HCT116 (cell line): ENCODE measurements at regions not wholly inside any gene's neighbourhood (a gene's known extent, or its start where the extent isn't known, plus 50 kb on each side); places are given as distances from the start of the nearest gene placed in this dataset.

Experiments
- ATAC-seq: fragments of 200-7000 bp; cut with Tn5 transposase; 2 replicates; pipeline ENCODE4 v1.9.1; 2020; ENCODE audit warnings: mild to moderate bottlenecking, moderate library complexity
- BruUV-seq: library from RNA; stranded (reverse); fragments of 400-500 nt; replicated peaks from 2 replicates; lab custom pipeline; 2021; lab: Mats Ljungman, UMichigan
- CTCF ChIA-PET: fragments of 300-600 bp; sonication (Branson Sonifier 250); formaldehyde crosslinking; loops from one replicate; lab custom pipeline; 2021; ENCODE audit warnings: antibody characterized with exemption; lab: Charles Lee
- POLR2A ChIA-PET: fragments of 300-600, 350-600 bp; sonication (Branson Sonifier 250); formaldehyde crosslinking; loops from one replicate; lab custom pipeline; 2021; ENCODE audit warnings: antibody characterized with exemption; lab: Charles Lee
- RAD21 ChIA-PET, 2 experiments: fragments of 300-600 bp; sonication (Branson Sonifier 250); formaldehyde crosslinking; loops; one replicate each; lab custom pipeline; 2023; ENCODE audit warnings: low total read pairs in 2 of 2; ENCODE audit not compliant: uncharacterized antibody in 2 of 2, unreplicated experiment in 2 of 2, low non-redundant PET in 1 of 2; lab: Charles Lee
- DNase-seq: peaks from one replicate; pipeline ENCODE4 v3.0.0-alpha.2; 2010; ENCODE audit warnings: low read depth, low spot score
- H2AFZ ChIP-seq: fragments of 200-600 bp; shearing (Covaris generic), sonication (generic); 2 replicates; pipeline ENCODE4 v1.6.1; 2017; ENCODE audit warnings: low read depth, mixed run types, mixed read lengths, antibody characterized with exemption, low read length; ENCODE audit not compliant: poor library complexity, severe bottlenecking
- H3K27ac ChIP-seq: 2 replicates; pipeline ENCODE4 v1.5.1; 2012; ENCODE audit warnings: low read depth, low read length
- H3K27me3 ChIP-seq: fragments of 200-600 bp; sonication (generic); 2 replicates; pipeline ENCODE4 v1.6.1; 2016; ENCODE audit warnings: mixed run types, low read length, mixed read lengths; ENCODE audit not compliant: insufficient read depth
- H3K36me3 ChIP-seq, 2 experiments: fragments of 200-500 bp in 1 of 2; fragments of 200-600 bp in 1 of 2; sonication (Bioruptor generic) in 1 of 2; sonication (generic) in 1 of 2; 2 replicates each; pipeline versions ENCODE4 v1.5.1 to v1.6.1; 2014 to 2016; ENCODE audit warnings: low read length in 2 of 2, inconsistent platforms in 1 of 2, mixed read lengths in 1 of 2, mixed run types in 1 of 2; ENCODE audit not compliant: insufficient read depth in 2 of 2, control insufficient read depth in 1 of 2
- H3K4me1 ChIP-seq, 2 experiments: fragments of 200-600 bp in 1 of 2; sonication (generic) in 1 of 2; 2 replicates each; pipeline versions ENCODE4 v1.5.1 to v1.6.1; 2012 to 2017; ENCODE audit warnings: low read length in 2 of 2, inconsistent platforms in 1 of 2, mild to moderate bottlenecking in 1 of 2, mixed read lengths in 1 of 2, mixed run types in 1 of 2, moderate library complexity in 1 of 2; ENCODE audit not compliant: insufficient read depth in 2 of 2, control insufficient read depth in 1 of 2
- H3K4me2 ChIP-seq: fragments of 200-600 bp; sonication (generic); 2 replicates; pipeline ENCODE4 v1.6.1; 2017; ENCODE audit warnings: mixed run types, low read length, mixed read lengths
- H3K4me3 ChIP-seq, 2 experiments: fragments of 200-600 bp in 1 of 2; sonication (generic) in 1 of 2; replicated peaks in 1 of 2; 2 replicates each; pipeline ENCODE4 v1.5.1; 2011 to 2016; ENCODE audit warnings: low read length in 2 of 2, control low read depth in 1 of 2, low read depth in 1 of 2, mild to moderate bottlenecking in 1 of 2, mixed read lengths in 1 of 2, mixed run types in 1 of 2
- H3K79me2 ChIP-seq: fragments of 200-600 bp; sonication (generic); 2 replicates; pipeline ENCODE4 v1.6.1; 2017; ENCODE audit warnings: mild to moderate bottlenecking, mixed run types, low read length, moderate library complexity, mixed read lengths; ENCODE audit not compliant: insufficient read depth
- H3K9ac ChIP-seq: fragments of 200-600 bp; sonication (generic); 2 replicates; pipeline ENCODE4 v1.6.1; 2016; ENCODE audit warnings: low read length, mixed read lengths
- H3K9me2 ChIP-seq: fragments of 200-600 bp; sonication (generic), shearing (Covaris generic); 2 replicates; pipeline ENCODE4 v1.6.1; 2017; ENCODE audit warnings: mixed run types, mild to moderate bottlenecking, moderate library complexity; ENCODE audit not compliant: insufficient read depth
- H3K9me3 ChIP-seq, 2 experiments: fragments of 200-500 bp in 1 of 2; fragments of 200-600 bp in 1 of 2; sonication (Bioruptor generic) in 1 of 2; sonication (generic) in 1 of 2; 2 replicates each; pipeline ENCODE4 v1.6.1; 2014 to 2017; ENCODE audit warnings: low read length in 2 of 2, mixed read lengths in 2 of 2, inconsistent platforms in 1 of 2, low read depth in 1 of 2, mild to moderate bottlenecking in 1 of 2, mixed run types in 1 of 2, moderate library complexity in 1 of 2; ENCODE audit not compliant: control insufficient read depth in 1 of 2, insufficient read depth in 1 of 2
- H4K20me1 ChIP-seq: fragments of 200-600 bp; sonication (generic), shearing (Covaris generic); 2 replicates; pipeline ENCODE4 v1.6.1; 2017; ENCODE audit warnings: mixed run types, mild to moderate bottlenecking, moderate library complexity; ENCODE audit not compliant: insufficient read depth
- ATF3 ChIP-seq: IDR thresholded peaks from 2 replicates; pipeline ENCODE4 v1.6.1; 2012
- CBX3 ChIP-seq: IDR thresholded peaks from 2 replicates; pipeline ENCODE4 v1.6.1; 2012; ENCODE audit warnings: low read depth
- CEBPB ChIP-seq: IDR thresholded peaks from 2 replicates; pipeline ENCODE4 v1.6.1; 2012; ENCODE audit warnings: low read depth
- EGR1 ChIP-seq: IDR thresholded peaks from 2 replicates; pipeline ENCODE4 v1.6.1; 2012; ENCODE audit warnings: low read depth
- EZH2phosphoT487 ChIP-seq: fragments of 200-600 bp; IDR thresholded peaks from 2 replicates; pipeline ENCODE4 v1.6.1; 2018; ENCODE audit warnings: antibody characterized with exemption, borderline replicate concordance
- FOSL1 ChIP-seq: IDR thresholded peaks from 2 replicates; pipeline ENCODE4 v1.6.1; 2012; ENCODE audit warnings: low read depth
- POLR2A ChIP-seq: IDR thresholded peaks from 2 replicates; pipeline ENCODE4 v1.7.0; 2011; ENCODE audit warnings: borderline replicate concordance; ENCODE audit not compliant: insufficient read depth, insufficient read length; ENCODE audit errors: extremely low read depth
- POLR2AphosphoS5 ChIP-seq: IDR thresholded peaks from 2 replicates; pipeline ENCODE4 v1.6.1; 2011; ENCODE audit warnings: mild to moderate bottlenecking, low read depth, low read length, moderate library complexity
- RAD21 ChIP-seq: IDR thresholded peaks from 2 replicates; pipeline ENCODE4 v1.6.1; 2012; ENCODE audit warnings: low read depth, mild to moderate bottlenecking
- SP1 ChIP-seq: IDR thresholded peaks from 2 replicates; pipeline ENCODE4 v1.6.1; 2012; ENCODE audit warnings: low read depth
- SRF ChIP-seq: IDR thresholded peaks from 2 replicates; pipeline ENCODE4 v1.6.1; 2012; ENCODE audit warnings: low read depth
- TCF7L2 ChIP-seq: IDR thresholded peaks from 2 replicates; pipeline ENCODE4 v1.7.0; 2011; ENCODE audit warnings: borderline replicate concordance, inconsistent platforms; ENCODE audit not compliant: insufficient read depth, insufficient read length; ENCODE audit errors: extremely low read depth
- YY1 ChIP-seq: IDR thresholded peaks from 2 replicates; pipeline ENCODE4 v1.6.1; 2011; ENCODE audit warnings: low read length, low read depth, moderate library complexity, mild to moderate bottlenecking; ENCODE audit not compliant: insufficient replicate concordance; ENCODE audit errors: extremely low read depth
- ZBTB33 ChIP-seq: IDR thresholded peaks from 2 replicates; pipeline ENCODE4 v1.6.1; 2011; ENCODE audit warnings: mild to moderate bottlenecking, low read length, moderate library complexity; ENCODE audit not compliant: insufficient replicate concordance; ENCODE audit errors: extremely low read depth
- intact Hi-C: fragments of 100-400 bp; cut with micrococcal nuclease; formaldehyde crosslinking; loops from 2 replicates; pipeline ENCODE4 v1.10.0; 2022
- TF ChIP-seq, protein P1 (sequence below), 3 experiments: fragments of 200-600 bp in 1 of 3; sonication (generic) in 1 of 3; IDR thresholded peaks in 2 of 3; conservative IDR thresholded peaks in 1 of 3; 2 replicates each; pipeline ENCODE4 v1.5.1; 2012 to 2017; ENCODE audit warnings: low read depth in 2 of 3, low read length in 2 of 3, antibody characterized with exemption in 1 of 3, borderline replicate concordance in 1 of 3, control low read depth in 1 of 3, mild to moderate bottlenecking in 1 of 3, mixed read lengths in 1 of 3, mixed run types in 1 of 3, moderate library complexity in 1 of 3; ENCODE audit not compliant: insufficient read depth in 1 of 3

GRCh38 chr13:24060993-24061392 lies 99.5 kb upstream of the SPATA13 start:
- Histone ChIP-seq H3K27me3 (no peaks in the 10 kb centered on the region), H3K9me3 (no peaks in the 10 kb centered on the region), H3K79me2 (no peaks in the 10 kb centered on the region), H3K9me2 (no peaks in the 10 kb centered on the region), H3K36me3 (no peaks in the 10 kb centered on the region), H3K9ac (no peak overlapping the region), H3K4me1 (no peaks in the 10 kb centered on the region), H3K4me2 (no peak overlapping the region), H3K4me3 (no peak overlapping the region), H2AFZ (no peak overlapping the region), H4K20me1 (no peaks in the 10 kb centered on the region), H3K27ac (no peak overlapping the region)
- intact Hi-C loops: no loop called here
- no peak for ATAC-seq
- ChIA-PET POLR2A (interaction anchor here (0.5 kb wide), 1 partner anchor 40 kb away, joined by 3 read pairs; no protein-coding TSS in a partner anchor), RAD21 (no interaction called here), CTCF (no interaction called here)
- DNase-seq: no peak
- TF ChIP-seq POLR2AphosphoS5 (no peak), SRF (no peak), CEBPB (no peak), EZH2phosphoT487 (no peak), POLR2A (no peak)
- no TSS peak for BruUV-seq

DNA sequence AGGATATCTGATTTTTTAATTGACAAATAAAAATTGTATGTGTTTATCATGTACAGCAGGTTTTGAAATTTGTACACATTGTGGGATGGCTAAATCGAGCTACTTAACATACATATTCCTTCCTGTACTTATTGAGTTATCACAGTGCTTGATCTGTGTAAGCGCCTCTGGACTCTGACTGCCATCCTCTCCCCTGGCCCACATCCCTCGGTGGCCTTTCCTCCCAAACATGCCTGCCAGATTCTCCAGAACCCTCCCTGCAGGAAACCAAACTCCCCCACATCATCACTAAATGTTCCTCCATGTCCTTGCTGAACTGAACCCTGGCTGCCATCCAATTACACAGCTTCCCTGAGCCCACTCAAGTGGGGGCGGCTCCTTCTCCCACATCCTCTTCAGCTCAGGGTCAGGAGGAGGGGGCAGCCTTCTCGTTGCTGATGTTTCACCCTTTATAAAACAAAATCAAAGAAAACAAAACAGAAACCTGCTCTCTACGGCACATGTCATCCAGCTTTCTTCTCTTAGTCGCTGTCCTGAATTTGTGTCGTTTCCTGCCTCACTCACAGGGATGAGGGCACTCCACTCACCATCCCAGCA lies 97.1 kb upstream of the SPATA13 start:
- TF ChIP-seq, protein P1, sequence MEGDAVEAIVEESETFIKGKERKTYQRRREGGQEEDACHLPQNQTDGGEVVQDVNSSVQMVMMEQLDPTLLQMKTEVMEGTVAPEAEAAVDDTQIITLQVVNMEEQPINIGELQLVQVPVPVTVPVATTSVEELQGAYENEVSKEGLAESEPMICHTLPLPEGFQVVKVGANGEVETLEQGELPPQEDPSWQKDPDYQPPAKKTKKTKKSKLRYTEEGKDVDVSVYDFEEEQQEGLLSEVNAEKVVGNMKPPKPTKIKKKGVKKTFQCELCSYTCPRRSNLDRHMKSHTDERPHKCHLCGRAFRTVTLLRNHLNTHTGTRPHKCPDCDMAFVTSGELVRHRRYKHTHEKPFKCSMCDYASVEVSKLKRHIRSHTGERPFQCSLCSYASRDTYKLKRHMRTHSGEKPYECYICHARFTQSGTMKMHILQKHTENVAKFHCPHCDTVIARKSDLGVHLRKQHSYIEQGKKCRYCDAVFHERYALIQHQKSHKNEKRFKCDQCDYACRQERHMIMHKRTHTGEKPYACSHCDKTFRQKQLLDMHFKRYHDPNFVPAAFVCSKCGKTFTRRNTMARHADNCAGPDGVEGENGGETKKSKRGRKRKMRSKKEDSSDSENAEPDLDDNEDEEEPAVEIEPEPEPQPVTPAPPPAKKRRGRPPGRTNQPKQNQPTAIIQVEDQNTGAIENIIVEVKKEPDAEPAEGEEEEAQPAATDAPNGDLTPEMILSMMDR (IDR thresholded peaks at IDR 0.05 in 2 of 3, conservative IDR thresholded peaks at IDR 0.05 in 1 of 3; ENCODE audit: borderline replicate concordance in 1 of 3, insufficient read depth in 1 of 3, low read depth in 2 of 3, low read length in 2 of 3): no peak
- TF ChIP-seq CBX3 (no peak), RAD21 (no peak), FOSL1 (no peak), ATF3 (no peak), ZBTB33 (no peak), TCF7L2 (no peak), SP1 (no peak), EGR1 (no peak), POLR2A (no peak), YY1 (no peak), EZH2phosphoT487 (no peak)
- Histone ChIP-seq H3K9ac (no peak overlapping the region), H3K4me2 (no peak overlapping the region), H3K4me3 (no peak overlapping the region), H3K79me2 (no peaks in the 10 kb centered on the region), H2AFZ (no peak overlapping the region), H3K9me3 (no peaks in the 10 kb centered on the region), H3K27ac (no peak overlapping the region), H3K9me2 (no peaks in the 10 kb centered on the region), H4K20me1 (no peaks in the 10 kb centered on the region), H3K4me1 (no peaks in the 10 kb centered on the region), H3K27me3 (no peaks in the 10 kb centered on the region), H3K36me3 (no peaks in the 10 kb centered on the region)
- intact Hi-C loops: no loop called here
- ChIA-PET POLR2A (no interaction called here), RAD21 (no interaction called here), CTCF (interaction anchor here (0.8 kb wide), 1 partner anchor 10 kb away, joined by 3 read pairs; no protein-coding TSS in a partner anchor)
- no peak for DNase-seq
- no TSS peak for BruUV-seq
- ATAC-seq: no peak
